ENCODE measurements at regions not wholly inside any gene's neighbourhood (a gene's known extent, or its start where the extent isn't known, plus 50 kb on each side); places are given as distances from the start of the nearest gene placed in this dataset.

DNA sequence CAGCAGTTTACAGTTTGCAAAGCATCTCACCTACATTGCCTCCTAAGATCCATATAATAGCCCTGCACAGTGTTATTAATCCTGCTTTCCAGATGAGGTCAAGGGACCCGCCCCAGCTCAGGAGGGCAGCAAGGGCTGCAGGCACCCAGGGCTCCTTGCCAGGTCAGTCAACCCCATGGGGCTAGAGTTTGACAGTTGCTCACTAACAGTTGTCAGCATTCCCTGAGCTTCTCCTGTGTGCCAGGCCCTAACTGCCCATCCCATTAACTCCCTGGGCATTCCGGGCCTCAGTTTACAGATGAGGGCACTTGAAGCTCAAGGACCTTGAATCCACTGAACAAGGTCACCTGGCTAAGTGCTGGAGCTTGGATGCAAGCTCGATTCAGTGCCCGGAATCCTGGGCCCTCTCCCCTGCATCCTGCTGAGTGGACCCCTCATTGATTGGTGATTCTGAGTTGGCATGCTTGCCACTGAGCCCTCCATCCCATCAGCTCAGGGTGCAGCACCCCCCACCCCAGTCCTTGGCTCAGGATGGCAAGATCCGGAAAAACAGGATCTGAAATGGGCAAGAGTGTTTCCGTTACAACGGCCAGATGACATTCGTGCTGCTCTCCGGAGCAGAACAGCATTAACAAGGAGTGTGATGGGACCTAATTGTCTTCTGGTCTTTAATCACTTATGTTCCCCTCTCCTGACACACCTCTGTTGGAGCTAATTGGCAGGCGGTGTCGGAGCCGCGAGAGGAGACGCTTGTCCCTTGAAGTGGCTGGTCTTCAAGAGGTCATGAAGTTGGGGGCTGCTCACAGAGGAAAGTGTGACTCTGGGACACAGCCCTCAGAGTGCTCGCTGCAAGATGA, 87.4 kb upstream of the SHISAL1 start:
- ChIA-PET POLR2A (no interaction called here), CTCF (interaction anchor here (0.5 to 1.1 kb wide), 4 partner anchors 10 to 407 kb away, joined by 3 to 5 read pairs (median 4); no protein-coding TSS in a partner anchor)
- Histone ChIP-seq H3K27me3 (ENCODE audit: control insufficient read depth, insufficient read depth, low read length) (peaks cover 3% of the 10 kb centered on the region), H3K36me3 (ENCODE audit: control insufficient read depth, insufficient read depth, low read length) (no peaks in the 10 kb centered on the region), H3K4me3 (ENCODE audit: low read depth, low read length) (no peak overlapping the region)
- no peak for DNase-seq (ENCODE audit: low read depth)
- TF ChIP-seq, protein P1, sequence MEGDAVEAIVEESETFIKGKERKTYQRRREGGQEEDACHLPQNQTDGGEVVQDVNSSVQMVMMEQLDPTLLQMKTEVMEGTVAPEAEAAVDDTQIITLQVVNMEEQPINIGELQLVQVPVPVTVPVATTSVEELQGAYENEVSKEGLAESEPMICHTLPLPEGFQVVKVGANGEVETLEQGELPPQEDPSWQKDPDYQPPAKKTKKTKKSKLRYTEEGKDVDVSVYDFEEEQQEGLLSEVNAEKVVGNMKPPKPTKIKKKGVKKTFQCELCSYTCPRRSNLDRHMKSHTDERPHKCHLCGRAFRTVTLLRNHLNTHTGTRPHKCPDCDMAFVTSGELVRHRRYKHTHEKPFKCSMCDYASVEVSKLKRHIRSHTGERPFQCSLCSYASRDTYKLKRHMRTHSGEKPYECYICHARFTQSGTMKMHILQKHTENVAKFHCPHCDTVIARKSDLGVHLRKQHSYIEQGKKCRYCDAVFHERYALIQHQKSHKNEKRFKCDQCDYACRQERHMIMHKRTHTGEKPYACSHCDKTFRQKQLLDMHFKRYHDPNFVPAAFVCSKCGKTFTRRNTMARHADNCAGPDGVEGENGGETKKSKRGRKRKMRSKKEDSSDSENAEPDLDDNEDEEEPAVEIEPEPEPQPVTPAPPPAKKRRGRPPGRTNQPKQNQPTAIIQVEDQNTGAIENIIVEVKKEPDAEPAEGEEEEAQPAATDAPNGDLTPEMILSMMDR (IDR thresholded peaks at IDR 0.05; ENCODE audit: insufficient read depth, low read depth, low read length) = no peak

DNA sequence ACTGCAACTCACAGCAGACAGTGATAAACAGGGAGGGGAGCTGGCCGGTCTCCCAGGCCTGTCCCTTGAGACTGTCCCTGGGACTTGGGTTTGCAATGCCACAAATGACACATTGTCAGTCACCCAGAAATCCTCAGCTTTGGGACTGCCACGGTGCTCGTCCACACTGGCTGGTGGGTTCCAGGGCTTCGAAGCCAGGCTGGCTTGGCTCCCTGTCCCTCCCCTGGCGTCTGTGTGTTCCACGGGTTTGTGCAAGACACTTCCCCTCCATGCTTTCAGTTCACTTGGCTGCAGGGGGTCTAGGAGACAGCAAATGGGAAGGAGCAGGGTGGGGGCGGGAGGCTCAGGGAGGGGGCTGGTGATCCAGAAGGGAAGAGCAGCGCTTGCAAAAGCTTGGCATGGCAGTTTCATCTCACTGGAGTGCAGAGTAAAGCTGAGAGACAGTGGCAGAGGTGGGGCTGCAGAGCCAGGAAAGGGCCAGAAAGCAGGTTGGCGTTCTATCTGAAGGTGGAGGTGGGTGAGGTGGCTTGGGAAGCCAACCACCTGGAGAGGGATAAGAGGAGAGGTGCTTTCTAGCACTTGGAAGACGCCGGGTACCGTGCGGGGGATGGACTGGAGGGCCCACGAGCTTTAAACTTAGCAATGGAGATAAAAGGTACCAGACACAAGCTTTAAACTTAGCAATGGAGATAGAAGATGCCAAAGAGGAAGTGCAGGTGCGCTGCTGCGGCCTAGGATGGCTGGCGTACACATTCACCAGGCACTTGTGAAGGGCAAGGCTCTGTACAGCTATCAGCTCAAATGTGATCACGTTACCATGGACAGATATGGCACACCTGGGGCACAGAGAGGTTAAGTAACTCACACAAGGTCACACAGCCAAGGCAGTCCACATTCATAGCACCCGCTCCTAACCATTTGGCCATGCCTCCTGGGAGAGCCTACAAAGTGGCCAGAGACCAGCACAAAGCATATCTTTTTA, 86.4 kb upstream of the SHISAL1 start:
- Histone ChIP-seq H3K27me3 (ENCODE audit: control insufficient read depth, insufficient read depth, low read length) (peaks cover 3% of the 10 kb centered on the region), H3K4me3 (ENCODE audit: low read depth, low read length) (no peak overlapping the region), H3K36me3 (ENCODE audit: control insufficient read depth, insufficient read depth, low read length) (no peaks in the 10 kb centered on the region)
- DNase-seq (ENCODE audit: low read depth) = no peak
- CTCF ChIA-PET = no interaction called here
- TF ChIP-seq, protein P1 (IDR thresholded peaks at IDR 0.05; ENCODE audit: insufficient read depth, low read depth, low read length) = no peak
- POLR2A ChIA-PET = no interaction called here

DNA sequence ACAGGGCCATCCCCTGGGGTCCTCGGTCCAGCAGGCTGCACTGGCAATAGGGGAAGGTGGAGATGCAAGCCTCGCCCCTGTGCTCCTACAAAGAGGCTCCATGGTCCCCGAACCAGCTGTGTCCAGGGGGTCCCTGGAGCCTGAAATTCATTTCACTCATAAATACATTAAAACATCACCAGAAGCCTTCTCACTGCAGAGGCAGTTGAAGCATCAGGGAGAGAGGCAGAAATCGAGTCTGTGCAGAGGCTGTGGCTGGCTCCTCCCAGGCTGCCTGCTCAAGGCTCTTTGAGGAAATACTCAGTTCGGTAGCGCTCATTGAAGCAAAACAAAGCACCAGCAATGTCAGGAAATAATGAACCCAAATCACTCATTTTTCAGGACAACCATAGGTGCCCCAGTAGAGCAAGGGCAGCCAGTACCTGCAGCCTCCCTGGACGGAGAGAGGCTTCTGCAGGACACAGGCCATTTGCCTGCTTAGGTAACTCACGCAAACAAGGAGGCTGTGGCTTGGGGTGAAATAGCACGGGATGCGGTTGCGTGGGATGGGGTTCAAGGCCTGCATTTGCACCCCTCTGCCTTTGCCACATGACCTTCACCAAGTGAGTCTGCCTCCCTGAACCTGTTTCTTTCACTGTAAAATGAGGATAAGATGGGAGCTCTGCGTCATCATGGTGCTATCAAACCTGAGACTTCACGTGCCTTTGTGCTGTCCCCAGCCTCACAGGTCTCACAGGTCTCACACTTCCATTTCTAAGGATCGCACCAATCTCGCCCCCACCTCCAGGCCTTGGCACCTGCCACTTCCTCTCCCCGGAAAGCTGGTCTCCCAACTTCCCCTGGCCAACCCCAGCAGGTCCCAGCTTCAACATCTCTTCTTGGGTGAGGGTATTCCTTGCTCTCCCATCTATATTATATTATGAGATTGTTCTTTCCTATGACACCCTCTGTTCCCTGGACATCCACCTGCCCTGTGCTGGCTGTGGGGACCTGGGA, 84.3 kb upstream of the SHISAL1 start:
- no peaks in the 10 kb centered on the region for H3K36me3 ChIP-seq (ENCODE audit: control insufficient read depth, insufficient read depth, low read length)
- H3K27me3 ChIP-seq (ENCODE audit: control insufficient read depth, insufficient read depth, low read length) = peaks cover 3% of the 10 kb centered on the region
- no peak overlapping the region for H3K4me3 ChIP-seq (ENCODE audit: low read depth, low read length)
- ChIA-PET POLR2A (no interaction called here), CTCF (no interaction called here)
- DNase-seq (ENCODE audit: low read depth) = no peak
- TF ChIP-seq, protein P1 (IDR thresholded peaks at IDR 0.05; ENCODE audit: insufficient read depth, low read depth, low read length) = no peak

DNA sequence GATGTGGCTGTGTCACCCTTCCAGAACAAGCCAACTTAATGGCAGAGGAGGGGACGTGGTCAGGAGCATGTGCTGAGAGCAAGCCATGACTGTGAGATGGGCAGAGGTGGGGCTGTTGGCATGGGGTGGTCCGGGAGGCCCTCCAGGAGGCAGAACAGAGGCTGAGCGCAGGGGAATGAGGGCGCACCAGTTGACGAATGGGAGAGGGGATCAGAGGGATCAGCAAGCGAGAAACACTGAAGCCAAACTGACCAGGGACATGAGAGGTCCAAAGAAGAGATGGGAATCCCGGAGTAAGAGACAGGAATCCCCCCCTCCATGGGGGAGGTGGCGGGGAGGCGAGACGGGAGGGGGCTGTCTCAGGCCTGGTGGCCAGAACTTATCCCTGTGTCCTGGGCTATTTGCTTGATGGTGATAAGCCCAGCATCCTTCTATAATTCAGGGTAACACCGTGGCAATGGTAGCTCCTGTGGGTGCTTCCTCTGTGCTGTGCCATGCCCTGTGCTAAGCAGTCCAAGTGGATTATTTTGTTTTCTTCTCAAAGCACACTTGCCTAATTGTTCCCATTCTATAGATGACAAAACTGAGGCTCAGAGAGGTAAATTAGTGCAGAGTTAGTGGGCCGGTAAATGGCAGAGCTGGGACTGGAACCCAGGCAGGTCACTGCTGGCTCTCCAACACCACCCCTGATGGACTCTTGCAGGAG, 83.4 kb upstream of the SHISAL1 start:
- no peaks in the 10 kb centered on the region for H3K36me3 ChIP-seq (ENCODE audit: control insufficient read depth, insufficient read depth, low read length)
- TF ChIP-seq, protein P1 (IDR thresholded peaks at IDR 0.05; ENCODE audit: insufficient read depth, low read depth, low read length) = no peak
- POLR2A ChIA-PET = no interaction called here
- H3K4me3 ChIP-seq (ENCODE audit: low read depth, low read length) = no peak overlapping the region
- H3K27me3 ChIP-seq (ENCODE audit: control insufficient read depth, insufficient read depth, low read length) = peaks cover 3% of the 10 kb centered on the region
- CTCF ChIA-PET = no interaction called here
- DNase-seq (ENCODE audit: low read depth) = no peak

All from BJ (cell line).